ENCODE measurements at regions not wholly inside any gene's neighbourhood (a gene's known extent, or its start where the extent isn't known, plus 50 kb on each side); places are given as distances from the start of the nearest gene placed in this dataset.

DNA sequence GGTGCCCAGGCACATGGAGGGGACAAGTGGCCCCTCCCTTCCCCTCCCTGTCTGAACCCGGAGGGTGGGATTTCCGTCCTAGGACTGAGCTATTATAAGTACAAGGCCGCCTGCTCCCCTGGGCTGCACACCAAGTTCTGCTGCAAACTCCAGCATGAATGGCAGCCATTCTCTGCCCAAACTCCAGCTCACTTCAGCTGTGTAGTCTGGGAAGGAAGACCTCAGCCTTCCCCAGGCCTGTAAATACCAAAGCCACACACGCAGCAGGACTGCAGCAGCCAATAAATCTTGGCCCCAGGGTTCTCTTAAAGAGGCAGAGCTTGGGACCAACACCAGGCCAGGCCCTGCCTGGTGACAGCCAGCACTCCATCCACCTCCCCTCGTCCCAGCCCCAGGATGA lies 291.3 kb upstream of the ZMIZ1 start:
- Histone ChIP-seq H3K4me2 (no peak overlapping the region), H3F3A (ENCODE audit: insufficient read depth, low read depth) (peaks cover 11% of the 10 kb centered on the region; the same call in 1 of the 2 replicates), H4K20me1 (ENCODE audit: insufficient read depth) (no peaks in the 10 kb centered on the region), H3K79me2 (ENCODE audit: low read depth) (no peaks in the 10 kb centered on the region), H3K9me3 (ENCODE audit: insufficient read depth, low read depth) (no peaks in the 10 kb centered on the region), H3K9me2 (ENCODE audit: insufficient read depth) (no peaks in the 10 kb centered on the region), H2AFZ (no peak overlapping the region), H3K36me3 (ENCODE audit: low read depth) (no peaks in the 10 kb centered on the region), H3K27me3 (ENCODE audit: insufficient read depth, low read depth) (no peaks in the 10 kb centered on the region), H3K4me3 (no peak overlapping the region), H3K4me1 (replicated peaks; ENCODE audit: insufficient read depth) (peaks cover 20% of the 10 kb centered on the region), H3K27ac (no peak overlapping the region)
- no peak for DNase-seq
- ChIA-PET CTCF (interaction anchor here (0.5 kb wide), 1 partner anchor 541 kb away, joined by 7 read pairs; no protein-coding TSS in a partner anchor), POLR2A (ENCODE audit: unreplicated experiment) (no interaction called here)
- TF ChIP-seq EZH2 (IDR thresholded peaks at IDR 0.05; ENCODE audit: low read depth), result no peak
- BruUV-seq (replicated peaks), result no TSS peak
- intact Hi-C loops (cut with micrococcal nuclease; ENCODE audit: unreplicated experiment), result loop anchor here (5.0 kb wide), 2 partner anchors 150 to 290 kb away; partner anchors contain the start of gene ZMIZ1

DNA sequence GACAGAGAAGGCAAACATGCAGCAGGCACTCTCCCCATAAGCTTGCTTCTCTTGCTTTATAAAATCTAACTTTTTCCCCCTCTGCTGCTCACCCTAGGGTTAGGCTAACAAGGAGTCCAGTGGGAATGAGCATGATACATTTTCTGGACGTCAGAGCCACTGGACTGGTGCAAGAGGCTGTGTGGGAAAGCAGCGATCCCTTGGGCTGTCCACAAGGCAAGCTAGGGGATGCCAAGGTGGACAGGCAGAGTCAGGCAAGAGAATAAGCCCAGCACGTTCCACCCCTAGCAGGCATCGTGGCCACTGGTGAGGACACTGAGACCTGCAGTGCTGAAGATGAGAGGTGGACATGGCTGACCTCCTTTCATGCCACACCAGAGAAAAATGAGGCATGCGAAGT lies 290.9 kb upstream of the ZMIZ1 start:
- no peaks in the 10 kb centered on the region for H4K20me1 ChIP-seq (ENCODE audit: insufficient read depth)
- TF ChIP-seq EZH2 (IDR thresholded peaks at IDR 0.05; ENCODE audit: low read depth), result no peak
- TF ChIP-seq, protein P1, sequence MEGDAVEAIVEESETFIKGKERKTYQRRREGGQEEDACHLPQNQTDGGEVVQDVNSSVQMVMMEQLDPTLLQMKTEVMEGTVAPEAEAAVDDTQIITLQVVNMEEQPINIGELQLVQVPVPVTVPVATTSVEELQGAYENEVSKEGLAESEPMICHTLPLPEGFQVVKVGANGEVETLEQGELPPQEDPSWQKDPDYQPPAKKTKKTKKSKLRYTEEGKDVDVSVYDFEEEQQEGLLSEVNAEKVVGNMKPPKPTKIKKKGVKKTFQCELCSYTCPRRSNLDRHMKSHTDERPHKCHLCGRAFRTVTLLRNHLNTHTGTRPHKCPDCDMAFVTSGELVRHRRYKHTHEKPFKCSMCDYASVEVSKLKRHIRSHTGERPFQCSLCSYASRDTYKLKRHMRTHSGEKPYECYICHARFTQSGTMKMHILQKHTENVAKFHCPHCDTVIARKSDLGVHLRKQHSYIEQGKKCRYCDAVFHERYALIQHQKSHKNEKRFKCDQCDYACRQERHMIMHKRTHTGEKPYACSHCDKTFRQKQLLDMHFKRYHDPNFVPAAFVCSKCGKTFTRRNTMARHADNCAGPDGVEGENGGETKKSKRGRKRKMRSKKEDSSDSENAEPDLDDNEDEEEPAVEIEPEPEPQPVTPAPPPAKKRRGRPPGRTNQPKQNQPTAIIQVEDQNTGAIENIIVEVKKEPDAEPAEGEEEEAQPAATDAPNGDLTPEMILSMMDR (conservative IDR thresholded peaks at IDR 0.05), result no peak
- POLR2A ChIA-PET (ENCODE audit: unreplicated experiment), result no interaction called here
- intact Hi-C loops (cut with micrococcal nuclease; ENCODE audit: unreplicated experiment), result loop anchor here (5.0 kb wide), 2 partner anchors 149 to 289 kb away; partner anchors contain the start of gene ZMIZ1
- no peak overlapping the region for H3K4me3 ChIP-seq
- no peaks in the 10 kb centered on the region for H3K36me3 ChIP-seq (ENCODE audit: low read depth)
- H3K9me3 ChIP-seq (ENCODE audit: insufficient read depth, low read depth), result no peaks in the 10 kb centered on the region
- peaks cover 20% of the 10 kb centered on the region for H3K4me1 ChIP-seq (replicated peaks; ENCODE audit: insufficient read depth)
- no peaks in the 10 kb centered on the region for H3K79me2 ChIP-seq (ENCODE audit: low read depth)
- H2AFZ ChIP-seq, result no peak overlapping the region
- no TSS peak for BruUV-seq (replicated peaks)
- no peaks in the 10 kb centered on the region for H3K27me3 ChIP-seq (ENCODE audit: insufficient read depth, low read depth)
- no peaks in the 10 kb centered on the region for H3K9me2 ChIP-seq (ENCODE audit: insufficient read depth)
- H3K4me2 ChIP-seq, result no peak overlapping the region
- H3F3A ChIP-seq (ENCODE audit: insufficient read depth, low read depth), result peaks cover 11% of the 10 kb centered on the region; the same call in 1 of the 2 replicates
- CTCF ChIA-PET, result interaction anchor here (0.5 kb wide), 1 partner anchor 542 kb away, joined by 7 read pairs; no protein-coding TSS in a partner anchor
- no peak for DNase-seq
- no peak overlapping the region for H3K27ac ChIP-seq

DNA sequence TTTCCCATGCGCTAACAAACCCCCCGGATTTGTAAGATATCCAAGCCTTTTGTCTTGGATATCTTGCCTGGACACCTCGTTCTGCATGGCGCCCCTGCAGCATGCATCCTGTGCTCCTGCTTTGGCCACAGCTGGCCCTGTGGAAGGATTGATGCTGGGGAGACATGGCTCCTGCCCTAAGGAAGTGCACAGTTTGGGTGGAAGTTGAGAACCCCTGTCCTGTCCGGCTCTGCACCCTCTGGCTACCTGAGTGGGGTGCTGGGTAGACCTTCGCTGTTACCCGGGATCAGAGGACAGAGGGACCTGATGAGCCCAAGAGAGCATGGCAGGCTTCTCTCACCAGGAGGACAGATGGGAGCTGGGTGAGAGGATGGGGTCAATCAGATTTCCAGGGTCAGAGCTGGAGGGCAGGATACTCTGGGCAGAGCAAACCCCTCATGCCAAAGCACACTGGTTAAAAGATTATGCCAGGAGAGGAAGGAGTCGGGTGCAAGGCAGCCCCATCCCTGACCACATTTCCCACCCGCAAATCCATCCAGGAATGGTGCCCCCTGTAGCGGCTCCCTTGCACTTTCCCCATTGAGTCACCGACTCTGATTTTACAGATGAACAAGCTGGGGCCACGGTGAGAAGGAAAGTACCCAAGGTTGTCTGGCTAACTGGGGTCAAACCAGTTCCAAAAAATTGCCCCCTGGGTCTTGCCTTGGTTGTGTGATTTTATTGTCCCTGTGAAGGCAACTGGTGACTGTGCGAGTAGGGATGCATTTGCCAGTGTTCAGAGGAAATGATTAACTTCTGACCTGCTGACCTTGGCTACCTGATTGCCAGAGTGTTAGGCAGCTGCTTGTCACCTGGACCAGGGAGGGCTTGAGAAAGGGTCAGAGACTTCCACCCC lies 290.1 kb upstream of the ZMIZ1 start:
- POLR2A ChIA-PET (ENCODE audit: unreplicated experiment), result no interaction called here
- TF ChIP-seq, protein P1 (conservative IDR thresholded peaks at IDR 0.05), result no peak
- no peak for TF ChIP-seq EZH2 (IDR thresholded peaks at IDR 0.05; ENCODE audit: low read depth)
- CTCF ChIA-PET, result no interaction called here
- H3K9me2 ChIP-seq (ENCODE audit: insufficient read depth), result no peaks in the 10 kb centered on the region
- H3F3A ChIP-seq (ENCODE audit: insufficient read depth, low read depth), result peaks cover 11% of the 10 kb centered on the region; the same call in 1 of the 2 replicates
- peak overlapping the region; percentile 39 for H3K4me2 ChIP-seq
- BruUV-seq (replicated peaks), result no TSS peak
- no peaks in the 10 kb centered on the region for H3K9me3 ChIP-seq (ENCODE audit: insufficient read depth, low read depth)
- H3K4me3 ChIP-seq, result no peak overlapping the region
- no peaks in the 10 kb centered on the region for H3K79me2 ChIP-seq (ENCODE audit: low read depth)
- H3K36me3 ChIP-seq (ENCODE audit: low read depth), result no peaks in the 10 kb centered on the region
- intact Hi-C loops (cut with micrococcal nuclease; ENCODE audit: unreplicated experiment), result loop anchor here (1.0 to 5.0 kb wide), 3 partner anchors 149 to 289 kb away; partner anchors contain the start of gene ZMIZ1
- no peaks in the 10 kb centered on the region for H4K20me1 ChIP-seq (ENCODE audit: insufficient read depth)
- H3K27ac ChIP-seq, result no peak overlapping the region
- H3K27me3 ChIP-seq (ENCODE audit: insufficient read depth, low read depth), result no peaks in the 10 kb centered on the region
- peaks cover 20% of the 10 kb centered on the region for H3K4me1 ChIP-seq (replicated peaks; ENCODE audit: insufficient read depth)
- peak in 1 of 2 experiments; percentile 76 for DNase-seq
- H2AFZ ChIP-seq, result no peak overlapping the region

Measured in PC-9 (cell line).